Right cardiac atrium (tissue), 5 donors: ENCODE measurements at regions not wholly inside any gene's neighbourhood (a gene's known extent, or its start where the extent isn't known, plus 50 kb on each side); places are given as distances from the start of the nearest gene placed in this dataset.
"Not testable (repeated sequence)": the region's sequence is repeated elsewhere in the genome, so short reads cannot be mapped to it uniquely, and the experiment has no call there.

Experiments used
- ATAC-seq, 2 donors: fragments of 200-7000 bp; cut with Tn5 transposase; one replicate each; pipeline versions ENCODE4 v1.8.0 to v1.9.1; 2020; ENCODE audit warnings: moderate library complexity in 2 of 2, mild to moderate bottlenecking in 1 of 2
- DNase-seq, 3 donors: peaks; one replicate each; pipeline ENCODE4 v3.0.0-alpha.2; 2020
- H3K27ac ChIP-seq: one replicate; pipeline ENCODE4 v1.5.1; 2013; ENCODE audit warnings: mild to moderate bottlenecking, low read length, control low read depth, moderate library complexity
- H3K27me3 ChIP-seq: one replicate; pipeline ENCODE4 v1.6.1; 2013; ENCODE audit not compliant: control insufficient read depth, insufficient read depth
- H3K4me1 ChIP-seq: one replicate; pipeline ENCODE4 v1.6.1; 2013; ENCODE audit warnings: low read length; ENCODE audit not compliant: control insufficient read depth, insufficient read depth
- H3K4me3 ChIP-seq: one replicate; pipeline ENCODE4 v1.5.1; 2013; ENCODE audit warnings: low read length, control low read depth
- H3K9me3 ChIP-seq: one replicate; pipeline ENCODE4 v1.6.1; 2013; ENCODE audit warnings: low read length; ENCODE audit not compliant: control insufficient read depth
- WGBS: extraction: QIAGEN DNeasy Blood & Tissue Kit; methylation state at CpG from one replicate; pipeline ENCODE4 v1.1.7; 2013; 5-methylcytosine and 5-hydroxymethylcytosine counted together
- intact Hi-C, 4 donors: fragments of 100-400 bp; cut with DNase I; formaldehyde crosslinking; loops; one replicate each; pipeline versions ENCODE4 v1.11.0 to v1.14.0; 2022 to 2023
- donor health status: healthy with polysubstance abuse.
- donor health status: DM: no; HTN: yes; CAD: no.
- donor health status: DM: no; HTN: no; CAD: no.
- donor health status: DM: no; HTN: yes; CAD: no; lungs with severe emphysema.
- donor health status: DM: yes; HTN: yes; CAD: no.

DNA sequence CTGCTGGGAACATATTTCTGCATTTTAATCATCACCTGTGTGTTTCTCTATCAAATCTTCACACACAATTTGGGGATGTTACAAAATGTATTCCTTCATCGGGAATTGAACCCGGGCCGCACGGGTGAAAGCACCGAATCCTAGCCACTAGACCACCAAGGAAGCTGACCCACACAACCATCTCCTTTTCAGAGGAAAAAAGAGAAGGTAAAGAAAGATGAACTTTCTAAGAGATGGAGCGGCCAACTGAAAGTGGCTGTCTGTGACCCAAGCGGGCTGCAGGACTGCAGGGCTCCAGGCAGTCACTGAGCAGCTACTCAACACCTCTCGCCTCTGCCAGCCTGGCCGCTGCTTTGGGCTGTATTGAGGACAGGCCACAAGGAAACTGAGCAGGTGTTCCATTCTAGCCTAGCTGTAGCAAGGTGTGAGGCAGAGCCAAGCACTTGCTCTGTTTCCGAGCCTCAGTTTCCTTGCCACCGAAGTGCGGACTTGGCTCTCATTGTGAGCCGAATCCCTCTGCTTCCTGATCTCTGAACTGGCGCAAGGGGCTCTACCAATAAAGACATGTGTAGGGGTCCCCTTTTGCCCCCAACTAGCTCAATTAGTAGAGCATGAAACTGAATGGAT lies 156.9 kb upstream of the NBPF11 start:
- Histone ChIP-seq H3K4me3 (no peak overlapping the region), H3K27me3 (peaks cover 3% of the 10 kb centered on the region), H3K9me3 (peaks cover 5% of the 10 kb centered on the region), H3K4me1 (no peaks in the 10 kb centered on the region), H3K27ac (no peak overlapping the region)
- 29% methylated on average over 14 of the region's 14 CpGs for WGBS
- DNase-seq (no peak), ATAC-seq (no peak)
- intact Hi-C loops, result no loop called here

GRCh38 chr1:148307583-148308185 lies 155.6 kb upstream of the NBPF11 start:
- DNase-seq (peak in 2 of 3 donors; percentile 15 to 52), ATAC-seq (no peak)
- no peaks in the 10 kb centered on the region for H3K4me1 ChIP-seq
- WGBS, result 81% methylated on average over 12 of the region's 12 CpGs
- no peak overlapping the region for H3K4me3 ChIP-seq
- intact Hi-C loops, result no loop called here
- no peak overlapping the region for H3K27ac ChIP-seq
- H3K9me3 ChIP-seq, result peaks cover 5% of the 10 kb centered on the region
- peaks cover 3% of the 10 kb centered on the region for H3K27me3 ChIP-seq

GRCh38 chr1:148304935-148305334 lies 152.9 kb upstream of the NBPF11 start:
- intact Hi-C loops, DNase-seq, H3K27ac ChIP-seq, H3K9me3 ChIP-seq, ATAC-seq, H3K4me3 ChIP-seq, H3K27me3 ChIP-seq, H3K4me1 ChIP-seq: not testable (repeated sequence)
- WGBS, result 68% methylated on average over 4 of the region's 4 CpGs

DNA sequence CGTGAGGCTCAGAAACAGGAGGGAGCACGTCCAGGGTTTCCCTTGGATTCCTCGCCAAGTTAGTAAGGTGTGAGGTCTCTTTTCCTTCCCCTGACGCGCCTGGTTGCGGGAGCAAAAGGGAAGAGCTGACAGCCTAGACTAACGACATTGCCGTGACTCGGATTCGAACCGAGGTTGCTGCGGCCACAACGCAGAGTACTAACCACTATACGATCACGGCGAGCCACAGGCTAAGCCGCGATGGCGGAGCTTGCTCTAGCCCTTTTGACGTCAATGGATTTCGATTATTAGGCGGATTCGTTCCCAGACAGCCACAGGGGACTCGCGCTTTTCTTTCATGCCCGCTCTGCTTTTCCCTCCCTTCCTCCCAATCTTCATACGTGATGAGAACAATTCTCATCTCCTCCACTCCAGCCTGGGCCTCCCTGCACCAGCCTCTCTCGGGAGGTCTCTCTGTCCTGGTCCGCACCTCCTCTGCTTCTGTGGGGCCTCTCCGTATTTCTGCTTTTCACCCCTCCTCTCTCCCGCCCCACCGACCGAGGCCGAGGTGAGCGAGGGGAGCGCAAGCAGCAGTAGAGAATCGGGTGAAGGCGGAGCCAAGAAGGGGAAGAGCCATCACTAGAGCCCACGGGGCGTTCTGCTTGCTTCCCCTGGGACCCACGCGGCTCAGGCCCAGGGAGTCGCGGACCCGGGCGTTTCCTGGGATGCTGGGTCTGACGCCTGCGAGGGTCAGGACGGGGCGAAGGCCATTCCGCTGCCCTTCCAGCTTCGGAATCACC lies 150.7 kb upstream of the NBPF11 start:
- WGBS, result 2% methylated on average over 15 of the region's 52 CpGs
- not testable (repeated sequence) for H3K27ac ChIP-seq

DNA sequence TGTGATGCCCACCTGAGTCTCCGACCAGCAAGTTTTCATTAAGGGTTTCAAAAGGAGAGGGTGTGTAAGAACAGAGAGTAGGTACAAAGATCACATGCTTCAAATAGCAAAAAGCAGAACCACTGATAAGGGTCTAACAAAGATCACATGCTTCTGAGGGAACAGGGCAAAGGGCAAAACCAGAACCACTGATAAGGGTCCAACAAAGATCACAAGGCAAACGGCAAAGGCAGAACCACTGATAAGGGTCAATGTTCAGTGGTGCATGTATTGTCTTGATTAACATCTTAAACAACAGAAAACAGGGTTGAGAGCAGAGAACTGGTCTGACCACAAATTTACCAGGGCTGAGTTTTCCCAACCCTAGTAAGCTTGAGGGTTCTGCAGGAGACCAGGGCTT lies 145.8 kb upstream of the NBPF11 start:
- 50% methylated on average over 2 of the region's 2 CpGs for WGBS
- not testable (repeated sequence) for ATAC-seq

More for the DNA sequence above, 150.7 kb upstream of the NBPF11 start:
- H3K4me1 ChIP-seq, H3K27me3 ChIP-seq, intact Hi-C loops, H3K9me3 ChIP-seq: not testable (repeated sequence)
- peak; percentile 51 to 89 (median 84) for DNase-seq
- ATAC-seq, result peak; percentile 88 to 91
- peak overlapping the region; percentile 12 for H3K4me3 ChIP-seq

GRCh38 chr1:148296511-148296910 lies 144.4 kb upstream of the NBPF11 start:
- Histone ChIP-seq H3K9me3 (no peaks in the 10 kb centered on the region), H3K27me3 (no peaks in the 10 kb centered on the region), H3K4me1 (no peaks in the 10 kb centered on the region), H3K27ac (no peak overlapping the region), H3K4me3 (no peak overlapping the region)
- DNase-seq, result no peak
- 89% methylated on average over 3 of the region's 3 CpGs for WGBS
- ATAC-seq, result no peak
- intact Hi-C loops, result no loop called here

More for the DNA sequence above, 145.8 kb upstream of the NBPF11 start:
- DNase-seq, H3K27me3 ChIP-seq, H3K9me3 ChIP-seq, H3K27ac ChIP-seq, intact Hi-C loops, H3K4me1 ChIP-seq, H3K4me3 ChIP-seq: not testable (repeated sequence)

DNA sequence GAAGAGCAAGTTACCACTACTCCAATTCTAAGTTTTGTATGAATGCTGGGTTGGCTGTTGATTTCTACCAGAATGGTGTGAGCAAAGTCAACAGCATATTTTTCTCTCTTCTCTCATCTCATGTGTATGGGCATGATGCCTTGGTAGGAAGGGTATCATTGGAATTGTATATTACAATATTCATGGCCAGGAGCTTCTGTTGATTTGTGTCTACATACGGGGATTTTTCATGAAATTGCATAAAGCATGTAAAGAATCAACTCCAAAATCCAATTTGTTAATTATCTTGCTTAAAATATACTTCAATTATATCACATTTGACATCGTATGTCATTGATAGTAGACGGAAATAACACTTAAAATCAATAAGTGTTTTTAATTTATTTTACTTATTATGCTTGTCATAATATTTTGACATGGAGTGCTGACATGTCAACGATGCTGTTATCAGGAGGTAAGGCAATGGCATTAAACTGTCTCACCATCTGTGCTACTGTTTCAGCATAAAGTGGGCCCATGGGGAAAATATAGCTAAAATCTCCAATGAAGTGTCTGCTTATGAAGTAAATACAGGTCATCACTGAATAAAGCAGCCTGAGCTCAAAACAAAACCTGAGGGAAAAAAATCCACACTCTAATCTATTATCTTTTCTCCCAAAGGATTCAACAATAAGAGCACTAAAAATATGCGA lies 142.2 kb upstream of the NBPF11 start:
- ATAC-seq (no peak), DNase-seq (no peak)
- H3K27ac ChIP-seq, result no peak overlapping the region
- H3K4me1 ChIP-seq, result no peaks in the 10 kb centered on the region
- 54% methylated on average over 5 of the region's 5 CpGs for whole genome bisulfite sequencing
- no peak overlapping the region for H3K4me3 ChIP-seq
- intact Hi-C loops, result no loop called here
- H3K27me3 ChIP-seq, result no peaks in the 10 kb centered on the region
- H3K9me3 ChIP-seq, result no peaks in the 10 kb centered on the region

DNA sequence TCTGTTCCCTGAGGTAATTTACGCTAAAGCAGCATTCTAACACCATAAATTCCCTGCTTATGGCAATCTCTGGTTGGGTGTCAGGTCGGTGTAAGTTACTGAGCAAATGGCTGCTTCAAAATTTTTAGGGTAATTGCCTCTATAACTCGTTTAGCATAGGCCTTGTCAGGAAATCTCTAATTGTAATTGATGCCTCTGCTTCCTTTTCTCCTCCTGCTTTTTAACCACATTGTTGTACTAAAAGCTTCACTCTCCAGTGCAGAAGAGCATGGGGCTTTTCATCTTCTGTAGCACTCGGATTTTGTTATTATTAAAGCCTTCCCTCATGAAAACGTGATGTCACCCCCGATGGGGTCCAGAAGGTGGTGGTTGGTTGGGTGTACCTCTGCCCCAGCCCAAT lies 141.6 kb upstream of the NBPF11 start:
- DNase-seq (no peak), ATAC-seq (no peak)
- Histone ChIP-seq H3K4me1 (no peaks in the 10 kb centered on the region), H3K27me3 (no peaks in the 10 kb centered on the region), H3K4me3 (no peak overlapping the region), H3K9me3 (no peaks in the 10 kb centered on the region), H3K27ac (no peak overlapping the region)
- 67% methylated on average over 6 of the region's 6 CpGs for WGBS
- intact Hi-C loops, result no loop called here

DNA sequence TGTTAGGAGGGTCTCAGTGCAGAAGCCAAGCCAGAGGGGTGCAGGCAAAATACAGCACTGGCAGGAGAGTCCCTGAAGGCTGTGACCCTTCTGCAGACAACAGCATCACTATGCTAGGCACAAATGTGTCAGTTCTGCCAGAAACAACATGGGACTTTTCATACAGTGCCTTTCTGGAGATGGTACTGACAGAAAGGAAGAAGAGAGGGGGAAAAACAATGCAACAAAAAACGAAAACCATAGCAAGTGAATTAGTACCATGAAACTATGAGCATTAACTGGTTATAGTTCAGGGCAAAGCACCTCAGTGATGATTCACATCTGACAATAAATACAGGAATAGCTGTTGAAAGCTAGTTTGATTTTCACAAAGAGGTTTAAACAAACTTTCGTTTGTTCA lies 140.8 kb upstream of the NBPF11 start:
- no peaks in the 10 kb centered on the region for H3K27me3 ChIP-seq
- ATAC-seq, result no peak
- intact Hi-C loops, result no loop called here
- DNase-seq, result no peak
- no peaks in the 10 kb centered on the region for H3K4me1 ChIP-seq
- no peak overlapping the region for H3K27ac ChIP-seq
- no peaks in the 10 kb centered on the region for H3K9me3 ChIP-seq
- 69% methylated on average over 2 of the region's 2 CpGs for WGBS
- no peak overlapping the region for H3K4me3 ChIP-seq

GRCh38 chr1:148290881-148291280 lies 138.8 kb upstream of the NBPF11 start:
- Histone ChIP-seq H3K4me1 (no peaks in the 10 kb centered on the region), H3K4me3 (no peak overlapping the region), H3K9me3 (no peaks in the 10 kb centered on the region), H3K27ac (no peak overlapping the region), H3K27me3 (no peaks in the 10 kb centered on the region)
- intact Hi-C loops, result no loop called here
- ATAC-seq (no peak), DNase-seq (no peak)

GRCh38 chr1:148289647-148290046 lies 137.6 kb upstream of the NBPF11 start:
- no peaks in the 10 kb centered on the region for H3K9me3 ChIP-seq
- H3K27ac ChIP-seq, result no peak overlapping the region
- intact Hi-C loops, result no loop called here
- no peaks in the 10 kb centered on the region for H3K27me3 ChIP-seq
- no peaks in the 10 kb centered on the region for H3K4me1 ChIP-seq
- ATAC-seq (no peak), DNase-seq (no peak)
- H3K4me3 ChIP-seq, result no peak overlapping the region
